Activated T-helper 1 cell treated with anti-CD3 and anti-CD28 coated beads, Interleukin-12 subunit alpha, Interleukin-12 subunit beta, Interleukin-2, Interleukin-4 antibody, amounts not matched to agents 30 ng/mL and 10 ng/mL and 1 ng/mL, durations not matched to agents 14 hours and 24 hours and 36 hours (primary cell): ENCODE measurements at regions not wholly inside any gene's neighbourhood (a gene's known extent, or its start where the extent isn't known, plus 50 kb on each side); places are given as distances from the start of the nearest gene placed in this dataset.

Experiments
- DNase-seq: peaks from one replicate; pipeline ENCODE4 v3.0.0; 2021; ENCODE audit warnings: low spot score
- H3K27ac Mint-ChIP-seq: one replicate; pipeline ENCODE4 v1.8.0; 2021; ENCODE audit warnings: mild to moderate bottlenecking, mixed read lengths
- H3K27me3 Mint-ChIP-seq: one replicate; pipeline ENCODE4 v1.8.0; 2022; ENCODE audit warnings: mild to moderate bottlenecking, moderate library complexity, mixed read lengths; ENCODE audit not compliant: insufficient read depth
- H3K36me3 Mint-ChIP-seq: one replicate; pipeline ENCODE4 v1.8.0; 2021; ENCODE audit warnings: low read depth, mixed read lengths
- H3K4me1 Mint-ChIP-seq: one replicate; pipeline ENCODE4 v1.8.0; 2021; ENCODE audit warnings: low read depth, mixed read lengths
- H3K4me3 Mint-ChIP-seq: one replicate; pipeline ENCODE4 v1.8.0; 2021; ENCODE audit warnings: mild to moderate bottlenecking, moderate library complexity, mixed read lengths
- H3K9me3 Mint-ChIP-seq: one replicate; pipeline ENCODE4 v1.8.0; 2021; ENCODE audit warnings: mixed read lengths
- intact Hi-C: fragments of 100-400 bp; cut with micrococcal nuclease; formaldehyde crosslinking; loops from one replicate; pipeline ENCODE4 v1.15.1; 2024

- Mint-ChIP-seq H3K9me3 (peaks cover 9% of the 10 kb centered on the region), H3K27me3 (no peaks in the 10 kb centered on the region), H3K36me3 (peaks cover 15% of the 10 kb centered on the region), H3K27ac (no peak overlapping the region), H3K4me3 (no peak overlapping the region), H3K4me1 (peaks cover 64% of the 10 kb centered on the region)
- intact Hi-C loops: loop anchor here (5.0 kb wide), 2 partner anchors 82 to 197 kb away; no protein-coding TSS in a partner anchor
- no peak for DNase-seq
Observed at GRCh38 chr14:34015383-34015782, 64.5 kb upstream of the EGLN3 start.

GRCh38 chr14:34014936-34015335 lies 64.1 kb upstream of the EGLN3 start:
- peak overlapping the region; percentile 11 for H3K27ac Mint-ChIP-seq
- peaks cover 14% of the 10 kb centered on the region for H3K9me3 Mint-ChIP-seq
- peaks cover 19% of the 10 kb centered on the region for H3K36me3 Mint-ChIP-seq
- no peak for DNase-seq
- intact Hi-C loops: loop anchor here (5.0 kb wide), 3 partner anchors 82 to 212 kb away; no protein-coding TSS in a partner anchor
- H3K4me3 Mint-ChIP-seq: peak overlapping the region; percentile 4
- no peaks in the 10 kb centered on the region for H3K27me3 Mint-ChIP-seq
- peaks cover 64% of the 10 kb centered on the region for H3K4me1 Mint-ChIP-seq

- Mint-ChIP-seq H3K4me3 (peak overlapping the region; percentile 47), H3K9me3 (peaks cover 23% of the 10 kb centered on the region), H3K27ac (peak overlapping the region; percentile 82), H3K4me1 (peaks cover 52% of the 10 kb centered on the region), H3K27me3 (no peaks in the 10 kb centered on the region), H3K36me3 (peaks cover 26% of the 10 kb centered on the region)
- no peak for DNase-seq
- intact Hi-C loops: loop anchor here (1.0 to 5.0 kb wide), 3 partner anchors 30 to 214 kb away; partner anchors contain the start of gene EGLN3
Observed at GRCh38 chr14:34013721-34014060, 62.8 kb upstream of the EGLN3 start.

GRCh38 chr14:34012978-34013720 lies 62.3 kb upstream of the EGLN3 start:
- Mint-ChIP-seq H3K27me3 (no peaks in the 10 kb centered on the region), H3K4me3 (peak overlapping the region; percentile 47), H3K9me3 (peaks cover 23% of the 10 kb centered on the region), H3K4me1 (peaks cover 47% of the 10 kb centered on the region), H3K36me3 (peaks cover 26% of the 10 kb centered on the region), H3K27ac (peak overlapping the region; percentile 82)
- DNase-seq: no peak
- intact Hi-C loops: loop anchor here (1.0 to 5.0 kb wide), 3 partner anchors 30 to 214 kb away; partner anchors contain the start of gene EGLN3

- H3K27ac Mint-ChIP-seq: no peak overlapping the region
- H3K4me3 Mint-ChIP-seq: peak overlapping the region; percentile 41
- peaks cover 23% of the 10 kb centered on the region for H3K9me3 Mint-ChIP-seq
- intact Hi-C loops: loop anchor here (2.0 to 5.0 kb wide), 2 partner anchors 62 to 215 kb away; partner anchors contain the start of gene EGLN3
- no peak for DNase-seq
- H3K27me3 Mint-ChIP-seq: peaks cover 3% of the 10 kb centered on the region
- peaks cover 48% of the 10 kb centered on the region for H3K4me1 Mint-ChIP-seq
- H3K36me3 Mint-ChIP-seq: peaks cover 32% of the 10 kb centered on the region
Observed at GRCh38 chr14:34012369-34012768, 61.5 kb upstream of the EGLN3 start.

- Mint-ChIP-seq H3K9me3 (peaks cover 23% of the 10 kb centered on the region), H3K27ac (no peak overlapping the region), H3K4me1 (peaks cover 45% of the 10 kb centered on the region), H3K4me3 (no peak overlapping the region), H3K36me3 (peaks cover 37% of the 10 kb centered on the region), H3K27me3 (peaks cover 7% of the 10 kb centered on the region)
- DNase-seq: no peak
- intact Hi-C loops: loop anchor here (5.0 kb wide), 1 partner anchor 217 kb away; no protein-coding TSS in a partner anchor
Observed at GRCh38 chr14:34009956-34010355, 59.1 kb upstream of the EGLN3 start.

- peaks cover 23% of the 10 kb centered on the region for H3K9me3 Mint-ChIP-seq
- H3K36me3 Mint-ChIP-seq: peaks cover 35% of the 10 kb centered on the region
- H3K27me3 Mint-ChIP-seq: peaks cover 9% of the 10 kb centered on the region
Observed at GRCh38 chr14:34007902-34008301, 57.0 kb upstream of the EGLN3 start.

GRCh38 chr14:34005901-34006300 lies 55.0 kb upstream of the EGLN3 start:
- H3K9me3 Mint-ChIP-seq: peaks cover 18% of the 10 kb centered on the region
- H3K27me3 Mint-ChIP-seq: peaks cover 9% of the 10 kb centered on the region
- peaks cover 20% of the 10 kb centered on the region for H3K4me1 Mint-ChIP-seq
- no peak for DNase-seq
- H3K36me3 Mint-ChIP-seq: peaks cover 33% of the 10 kb centered on the region
- H3K4me3 Mint-ChIP-seq: no peak overlapping the region
- H3K27ac Mint-ChIP-seq: no peak overlapping the region
- intact Hi-C loops: no loop called here

More at GRCh38 chr14:34007902-34008301, 57.0 kb upstream of the EGLN3 start:
- no peak overlapping the region for H3K27ac Mint-ChIP-seq
- no peak for DNase-seq
- H3K4me3 Mint-ChIP-seq: no peak overlapping the region
- intact Hi-C loops: no loop called here
- H3K4me1 Mint-ChIP-seq: peaks cover 31% of the 10 kb centered on the region

GRCh38 chr14:34004881-34005280 lies 54.0 kb upstream of the EGLN3 start:
- no peak for DNase-seq
- Mint-ChIP-seq H3K9me3 (peaks cover 8% of the 10 kb centered on the region), H3K36me3 (peaks cover 27% of the 10 kb centered on the region), H3K4me1 (peaks cover 19% of the 10 kb centered on the region), H3K4me3 (no peak overlapping the region), H3K27me3 (peaks cover 9% of the 10 kb centered on the region), H3K27ac (no peak overlapping the region)
- intact Hi-C loops: no loop called here

GRCh38 chr14:34003691-34004090 lies 52.8 kb upstream of the EGLN3 start:
- DNase-seq: no peak
- intact Hi-C loops: no loop called here
- Mint-ChIP-seq H3K4me3 (no peak overlapping the region), H3K9me3 (no peaks in the 10 kb centered on the region), H3K27ac (no peak overlapping the region), H3K4me1 (peaks cover 20% of the 10 kb centered on the region), H3K36me3 (peaks cover 19% of the 10 kb centered on the region), H3K27me3 (peaks cover 9% of the 10 kb centered on the region)

GRCh38 chr14:34003082-34003668 lies 52.3 kb upstream of the EGLN3 start:
- H3K36me3 Mint-ChIP-seq: peaks cover 24% of the 10 kb centered on the region
- H3K9me3 Mint-ChIP-seq: no peaks in the 10 kb centered on the region
- no peak for DNase-seq
- no peak overlapping the region for H3K4me3 Mint-ChIP-seq
- peaks cover 25% of the 10 kb centered on the region for H3K4me1 Mint-ChIP-seq
- H3K27me3 Mint-ChIP-seq: peaks cover 11% of the 10 kb centered on the region
- intact Hi-C loops: no loop called here
- H3K27ac Mint-ChIP-seq: no peak overlapping the region
